ENCODE measurements at regions not wholly inside any gene's neighbourhood (a gene's known extent, or its start where the extent isn't known, plus 50 kb on each side); places are given as distances from the start of the nearest gene placed in this dataset.

DNA sequence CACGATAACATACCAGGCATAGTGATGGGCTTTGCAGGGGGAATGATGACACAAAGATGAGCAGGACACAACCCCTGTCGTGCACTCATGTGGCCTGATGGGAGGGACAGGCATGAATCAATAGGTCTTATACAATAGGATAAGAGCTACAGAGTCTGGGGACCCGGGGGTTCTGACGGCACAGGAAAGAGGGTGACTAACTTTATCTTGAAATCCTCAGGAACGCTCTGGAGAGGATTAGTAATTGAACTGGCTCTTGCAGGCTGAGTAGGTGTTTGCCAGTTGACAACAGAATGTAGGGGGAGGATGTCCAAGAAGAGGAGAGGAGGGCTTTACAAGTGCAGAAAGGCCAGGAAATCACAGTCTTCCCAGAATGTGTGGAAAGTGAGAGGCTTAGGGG, 219.9 kb upstream of the ECI2 start:
- Histone ChIP-seq H3K36me3 (ENCODE audit: insufficient read depth, low read length) (no peaks in the 10 kb centered on the region), H3K9ac (ENCODE audit: low read length) (no peak overlapping the region), H3K79me2 (replicated peaks; ENCODE audit: insufficient read depth, low read length) (no peaks in the 10 kb centered on the region), H3K27ac (ENCODE audit: low read length) (no peak overlapping the region), H3K4me2 (ENCODE audit: low read length) (no peak overlapping the region), H3K27me3 (ENCODE audit: insufficient read depth, low read depth, low read length) (no peaks in the 10 kb centered on the region), H4K20me1 (ENCODE audit: insufficient read depth) (no peaks in the 10 kb centered on the region), H2AFZ (ENCODE audit: low read depth, low read length) (no peak overlapping the region), H3K9me3 (ENCODE audit: low read length) (no peaks in the 10 kb centered on the region), H3F3A (ENCODE audit: insufficient read depth, low read length, poor library complexity, severe bottlenecking) (no peaks in the 10 kb centered on the region), H3K4me3 (ENCODE audit: low read length) (no peak overlapping the region), H3K9me2 (ENCODE audit: insufficient read depth, low read length) (no peaks in the 10 kb centered on the region)
- TF ChIP-seq, protein P1, sequence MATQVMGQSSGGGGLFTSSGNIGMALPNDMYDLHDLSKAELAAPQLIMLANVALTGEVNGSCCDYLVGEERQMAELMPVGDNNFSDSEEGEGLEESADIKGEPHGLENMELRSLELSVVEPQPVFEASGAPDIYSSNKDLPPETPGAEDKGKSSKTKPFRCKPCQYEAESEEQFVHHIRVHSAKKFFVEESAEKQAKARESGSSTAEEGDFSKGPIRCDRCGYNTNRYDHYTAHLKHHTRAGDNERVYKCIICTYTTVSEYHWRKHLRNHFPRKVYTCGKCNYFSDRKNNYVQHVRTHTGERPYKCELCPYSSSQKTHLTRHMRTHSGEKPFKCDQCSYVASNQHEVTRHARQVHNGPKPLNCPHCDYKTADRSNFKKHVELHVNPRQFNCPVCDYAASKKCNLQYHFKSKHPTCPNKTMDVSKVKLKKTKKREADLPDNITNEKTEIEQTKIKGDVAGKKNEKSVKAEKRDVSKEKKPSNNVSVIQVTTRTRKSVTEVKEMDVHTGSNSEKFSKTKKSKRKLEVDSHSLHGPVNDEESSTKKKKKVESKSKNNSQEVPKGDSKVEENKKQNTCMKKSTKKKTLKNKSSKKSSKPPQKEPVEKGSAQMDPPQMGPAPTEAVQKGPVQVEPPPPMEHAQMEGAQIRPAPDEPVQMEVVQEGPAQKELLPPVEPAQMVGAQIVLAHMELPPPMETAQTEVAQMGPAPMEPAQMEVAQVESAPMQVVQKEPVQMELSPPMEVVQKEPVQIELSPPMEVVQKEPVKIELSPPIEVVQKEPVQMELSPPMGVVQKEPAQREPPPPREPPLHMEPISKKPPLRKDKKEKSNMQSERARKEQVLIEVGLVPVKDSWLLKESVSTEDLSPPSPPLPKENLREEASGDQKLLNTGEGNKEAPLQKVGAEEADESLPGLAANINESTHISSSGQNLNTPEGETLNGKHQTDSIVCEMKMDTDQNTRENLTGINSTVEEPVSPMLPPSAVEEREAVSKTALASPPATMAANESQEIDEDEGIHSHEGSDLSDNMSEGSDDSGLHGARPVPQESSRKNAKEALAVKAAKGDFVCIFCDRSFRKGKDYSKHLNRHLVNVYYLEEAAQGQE (IDR thresholded peaks at IDR 0.05; ENCODE audit: borderline replicate concordance): no peak
- no peak for TF ChIP-seq MXI1 (conservative IDR thresholded peaks at IDR 0.05; ENCODE audit: poor library complexity, severe bottlenecking)
- TF ChIP-seq RAD21 (conservative IDR thresholded peaks at IDR 0.05): no peak
- TF ChIP-seq SMC3 (conservative IDR thresholded peaks at IDR 0.05; ENCODE audit: poor library complexity): no peak
- no peak for TF ChIP-seq EP300 (conservative IDR thresholded peaks at IDR 0.05; ENCODE audit: poor library complexity, severe bottlenecking)
- TF ChIP-seq POLR2AphosphoS5 (IDR thresholded peaks at IDR 0.05): no peak
- TF ChIP-seq TAF1 (IDR thresholded peaks at IDR 0.05; ENCODE audit: low read depth): no peak
- TF ChIP-seq, protein P2, sequence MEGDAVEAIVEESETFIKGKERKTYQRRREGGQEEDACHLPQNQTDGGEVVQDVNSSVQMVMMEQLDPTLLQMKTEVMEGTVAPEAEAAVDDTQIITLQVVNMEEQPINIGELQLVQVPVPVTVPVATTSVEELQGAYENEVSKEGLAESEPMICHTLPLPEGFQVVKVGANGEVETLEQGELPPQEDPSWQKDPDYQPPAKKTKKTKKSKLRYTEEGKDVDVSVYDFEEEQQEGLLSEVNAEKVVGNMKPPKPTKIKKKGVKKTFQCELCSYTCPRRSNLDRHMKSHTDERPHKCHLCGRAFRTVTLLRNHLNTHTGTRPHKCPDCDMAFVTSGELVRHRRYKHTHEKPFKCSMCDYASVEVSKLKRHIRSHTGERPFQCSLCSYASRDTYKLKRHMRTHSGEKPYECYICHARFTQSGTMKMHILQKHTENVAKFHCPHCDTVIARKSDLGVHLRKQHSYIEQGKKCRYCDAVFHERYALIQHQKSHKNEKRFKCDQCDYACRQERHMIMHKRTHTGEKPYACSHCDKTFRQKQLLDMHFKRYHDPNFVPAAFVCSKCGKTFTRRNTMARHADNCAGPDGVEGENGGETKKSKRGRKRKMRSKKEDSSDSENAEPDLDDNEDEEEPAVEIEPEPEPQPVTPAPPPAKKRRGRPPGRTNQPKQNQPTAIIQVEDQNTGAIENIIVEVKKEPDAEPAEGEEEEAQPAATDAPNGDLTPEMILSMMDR (IDR thresholded peaks at IDR 0.05; ENCODE audit: poor library complexity, severe bottlenecking): no peak
- no peak for TF ChIP-seq EZH2 (IDR thresholded peaks at IDR 0.05; ENCODE audit: borderline replicate concordance, insufficient read depth, low read length, poor library complexity, severe bottlenecking)

DNA sequence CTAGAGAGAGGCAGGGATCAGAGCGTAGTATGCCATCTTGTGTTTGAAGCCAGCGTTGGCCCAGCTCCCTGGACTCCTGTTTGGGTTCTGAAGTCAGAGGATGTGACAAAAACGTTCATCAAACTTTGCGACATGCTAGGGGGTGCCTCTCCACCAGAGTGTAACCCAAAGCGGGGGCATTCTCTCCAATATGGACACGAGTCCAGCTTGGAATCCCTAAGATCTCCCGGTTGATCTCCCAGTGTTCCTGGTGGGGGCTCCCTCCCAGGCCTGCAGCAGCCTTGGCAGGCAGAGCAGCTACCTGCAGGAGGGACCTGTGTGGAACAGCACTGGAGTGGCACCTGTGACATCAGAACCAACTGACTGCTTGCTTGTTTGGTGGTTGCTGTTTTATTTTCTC, 218.8 kb upstream of the ECI2 start:
- no peaks in the 10 kb centered on the region for H3F3A ChIP-seq (ENCODE audit: insufficient read depth, low read length, poor library complexity, severe bottlenecking)
- H3K36me3 ChIP-seq (ENCODE audit: insufficient read depth, low read length): no peaks in the 10 kb centered on the region
- no peaks in the 10 kb centered on the region for H4K20me1 ChIP-seq (ENCODE audit: insufficient read depth)
- no peak overlapping the region for H3K4me3 ChIP-seq (ENCODE audit: low read length)
- H3K9ac ChIP-seq (ENCODE audit: low read length): no peak overlapping the region
- no peaks in the 10 kb centered on the region for H3K9me2 ChIP-seq (ENCODE audit: insufficient read depth, low read length)
- no peak overlapping the region for H3K27ac ChIP-seq (ENCODE audit: low read length)
- H3K4me2 ChIP-seq (ENCODE audit: low read length): no peak overlapping the region
- H3K27me3 ChIP-seq (ENCODE audit: insufficient read depth, low read depth, low read length): no peaks in the 10 kb centered on the region
- H3K79me2 ChIP-seq (replicated peaks; ENCODE audit: insufficient read depth, low read length): no peaks in the 10 kb centered on the region
- H3K9me3 ChIP-seq (ENCODE audit: low read length): no peaks in the 10 kb centered on the region
- TF ChIP-seq SMC3 (conservative IDR thresholded peaks at IDR 0.05; ENCODE audit: poor library complexity): no peak
- no peak for TF ChIP-seq POLR2AphosphoS5 (IDR thresholded peaks at IDR 0.05)
- no peak for TF ChIP-seq EP300 (conservative IDR thresholded peaks at IDR 0.05; ENCODE audit: poor library complexity, severe bottlenecking)
- TF ChIP-seq, protein P2 (IDR thresholded peaks at IDR 0.05; ENCODE audit: poor library complexity, severe bottlenecking): no peak
- TF ChIP-seq EZH2 (IDR thresholded peaks at IDR 0.05; ENCODE audit: borderline replicate concordance, insufficient read depth, low read length, poor library complexity, severe bottlenecking): no peak
- no peak for TF ChIP-seq TAF1 (IDR thresholded peaks at IDR 0.05; ENCODE audit: low read depth)
- TF ChIP-seq RAD21 (conservative IDR thresholded peaks at IDR 0.05): no peak
- TF ChIP-seq, protein P1 (IDR thresholded peaks at IDR 0.05; ENCODE audit: borderline replicate concordance): no peak
- TF ChIP-seq MXI1 (conservative IDR thresholded peaks at IDR 0.05; ENCODE audit: poor library complexity, severe bottlenecking): no peak
- no peak overlapping the region for H2AFZ ChIP-seq (ENCODE audit: low read depth, low read length)
